Rectal smooth muscle tissue (tissue), 1 donor: ENCODE measurements at regions not wholly inside any gene's neighbourhood (a gene's known extent, or its start where the extent isn't known, plus 50 kb on each side); places are given as distances from the start of the nearest gene placed in this dataset.

Source experiments
- H3K27ac ChIP-seq: one replicate; pipeline ENCODE4 v1.7.0; 2013; ENCODE audit warnings: low read depth, low read length, inconsistent platforms
- H3K27me3 ChIP-seq: one replicate; pipeline ENCODE4 v1.7.0; 2013; ENCODE audit warnings: low read length; ENCODE audit not compliant: control insufficient read depth, insufficient read depth
- H3K36me3 ChIP-seq: one replicate; pipeline ENCODE4 v1.7.0; 2013; ENCODE audit warnings: low read length; ENCODE audit not compliant: control insufficient read depth, insufficient read depth
- H3K4me1 ChIP-seq: one replicate; pipeline ENCODE4 v1.7.0; 2013; ENCODE audit warnings: low read length; ENCODE audit not compliant: control insufficient read depth, insufficient read depth
- H3K4me3 ChIP-seq: one replicate; pipeline ENCODE4 v1.7.0; 2013; ENCODE audit warnings: low read length
- H3K9ac ChIP-seq: one replicate; pipeline ENCODE4 v1.7.0; 2013; ENCODE audit warnings: low read length

DNA sequence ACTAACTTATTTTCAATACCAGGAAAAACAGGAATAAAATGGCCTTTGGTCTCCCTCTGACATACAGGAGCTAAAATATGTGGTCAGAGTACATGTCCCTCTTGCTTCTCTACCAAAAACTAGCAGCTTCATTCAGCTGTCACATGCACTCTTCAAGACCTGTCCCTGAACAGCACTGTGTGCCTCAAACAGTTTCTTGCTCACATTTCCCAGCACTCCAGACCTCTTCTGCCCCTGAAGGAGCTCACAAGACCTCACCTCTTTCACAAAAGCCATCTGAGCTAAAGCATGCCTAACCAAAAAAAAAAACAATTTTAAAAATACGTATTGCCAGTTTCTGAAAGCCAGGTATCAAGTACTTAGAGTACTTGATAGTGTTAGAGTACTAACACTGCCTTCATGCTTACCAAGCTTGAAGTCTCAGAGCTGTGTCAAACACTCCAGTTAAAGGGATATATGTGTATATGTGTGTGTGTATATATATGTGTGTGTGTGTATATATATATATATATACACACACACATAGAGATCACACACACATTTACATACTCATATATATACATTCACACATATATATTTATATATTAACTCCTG, 148.3 kb upstream of the POU3F2 start:
- H3K36me3 ChIP-seq, result no peaks in the 10 kb centered on the region
- no peak overlapping the region for H3K4me3 ChIP-seq
- no peaks in the 10 kb centered on the region for H3K27me3 ChIP-seq
- no peaks in the 10 kb centered on the region for H3K4me1 ChIP-seq
- H3K27ac ChIP-seq, result no peak overlapping the region
- H3K9ac ChIP-seq, result no peak overlapping the region

DNA sequence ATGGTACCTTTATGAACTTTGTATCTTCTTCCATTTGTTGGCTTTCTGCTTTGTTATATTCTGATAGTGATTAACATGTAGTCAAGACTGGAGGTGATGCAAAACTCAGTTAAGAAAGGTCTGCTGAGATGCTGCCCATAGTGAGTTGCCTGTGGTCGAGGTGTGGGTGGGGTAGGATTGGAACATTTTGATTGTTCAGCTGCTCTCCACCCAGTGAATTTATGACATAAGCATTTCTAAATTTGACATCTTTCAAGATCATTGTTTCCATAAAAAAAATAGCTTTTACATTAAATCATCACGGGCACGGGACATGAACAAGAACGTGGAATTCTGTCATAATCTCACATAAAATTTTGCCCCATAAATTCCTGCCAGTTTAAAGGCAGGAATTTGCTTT, 146.6 kb upstream of the POU3F2 start:
- Histone ChIP-seq H3K4me3 (no peak overlapping the region), H3K9ac (no peak overlapping the region), H3K27ac (no peak overlapping the region), H3K36me3 (no peaks in the 10 kb centered on the region), H3K27me3 (no peaks in the 10 kb centered on the region), H3K4me1 (no peaks in the 10 kb centered on the region)

DNA sequence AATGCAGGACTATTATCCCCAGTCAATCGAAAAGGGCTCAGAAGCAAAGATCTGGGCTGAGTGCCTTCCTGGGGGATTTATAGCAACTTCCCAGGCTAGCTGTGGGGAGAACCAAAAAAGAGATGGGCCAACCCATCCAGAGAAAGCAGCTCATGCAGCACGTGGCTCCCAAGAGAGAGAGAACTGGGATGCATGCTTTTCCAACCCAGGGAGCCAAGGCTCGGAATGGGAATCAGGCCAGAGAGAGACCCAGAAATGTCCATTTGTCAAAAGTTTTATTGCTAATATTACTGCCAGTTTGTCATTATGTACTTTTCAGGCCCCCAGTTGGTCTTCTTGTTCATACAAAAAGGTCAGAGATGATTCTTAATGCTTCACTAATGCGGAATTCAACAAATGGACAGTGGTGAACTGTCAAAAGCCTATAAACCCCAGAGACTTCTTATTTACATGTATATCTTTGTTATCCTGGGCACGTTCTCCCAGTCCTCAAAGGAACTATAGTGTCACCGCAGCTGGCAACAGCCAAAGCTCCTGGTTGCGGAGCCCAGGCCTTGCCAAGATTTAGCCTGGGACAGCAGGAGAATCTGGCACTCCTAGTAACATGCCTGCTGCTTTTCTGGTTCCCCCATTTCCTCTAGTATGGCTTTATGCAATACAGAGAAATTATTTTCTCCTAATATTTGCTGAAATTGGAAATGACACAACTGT, 139.1 kb upstream of the POU3F2 start:
- Histone ChIP-seq H3K27ac (no peak overlapping the region), H3K36me3 (no peaks in the 10 kb centered on the region), H3K27me3 (no peaks in the 10 kb centered on the region), H3K4me3 (no peak overlapping the region), H3K9ac (no peak overlapping the region), H3K4me1 (no peaks in the 10 kb centered on the region)

DNA sequence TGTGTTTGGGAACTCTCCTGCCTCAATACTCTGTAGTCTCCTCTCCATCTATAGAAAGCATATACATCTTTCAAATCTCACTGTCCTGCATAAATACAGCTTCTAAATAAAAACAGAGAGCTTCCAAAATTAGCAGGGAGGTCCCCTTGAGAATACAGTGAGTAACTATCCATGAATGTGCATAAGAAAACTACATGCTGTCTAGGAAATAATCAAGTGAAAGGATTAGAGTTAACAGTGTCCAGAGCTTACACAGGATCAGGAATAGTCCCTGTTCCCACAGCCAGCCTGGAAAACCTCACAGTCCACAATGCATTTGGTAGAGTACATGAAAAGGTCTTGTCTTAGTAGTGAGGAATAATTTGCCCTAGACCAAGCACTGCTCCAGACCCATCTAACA, 123.0 kb upstream of the POU3F2 start:
- Histone ChIP-seq H3K36me3 (no peaks in the 10 kb centered on the region), H3K27me3 (no peaks in the 10 kb centered on the region), H3K27ac (no peak overlapping the region), H3K4me3 (no peak overlapping the region), H3K9ac (no peak overlapping the region), H3K4me1 (no peaks in the 10 kb centered on the region)

DNA sequence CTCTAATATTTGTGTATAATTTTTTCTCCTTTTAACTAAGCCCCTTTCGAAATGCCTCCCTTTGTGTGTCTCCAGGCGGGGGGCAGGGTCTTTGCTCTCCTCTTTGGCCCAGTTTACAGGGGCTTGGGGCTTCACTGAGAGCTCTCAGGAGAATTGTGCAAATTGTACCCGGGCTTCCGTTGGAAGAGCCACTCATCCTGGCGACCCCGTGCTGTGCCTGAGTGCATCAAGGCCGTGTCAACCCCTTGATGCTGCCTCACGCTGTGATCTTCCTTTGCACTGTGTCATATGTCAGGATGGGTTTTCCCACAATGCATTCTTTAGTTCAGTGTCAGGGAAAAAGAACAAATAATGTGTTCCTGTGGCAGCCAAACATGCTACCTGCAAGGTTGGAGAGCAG, 118.0 kb upstream of the POU3F2 start:
- Histone ChIP-seq H3K27me3 (no peaks in the 10 kb centered on the region), H3K36me3 (no peaks in the 10 kb centered on the region), H3K4me3 (no peak overlapping the region), H3K4me1 (no peaks in the 10 kb centered on the region), H3K27ac (no peak overlapping the region), H3K9ac (no peak overlapping the region)

DNA sequence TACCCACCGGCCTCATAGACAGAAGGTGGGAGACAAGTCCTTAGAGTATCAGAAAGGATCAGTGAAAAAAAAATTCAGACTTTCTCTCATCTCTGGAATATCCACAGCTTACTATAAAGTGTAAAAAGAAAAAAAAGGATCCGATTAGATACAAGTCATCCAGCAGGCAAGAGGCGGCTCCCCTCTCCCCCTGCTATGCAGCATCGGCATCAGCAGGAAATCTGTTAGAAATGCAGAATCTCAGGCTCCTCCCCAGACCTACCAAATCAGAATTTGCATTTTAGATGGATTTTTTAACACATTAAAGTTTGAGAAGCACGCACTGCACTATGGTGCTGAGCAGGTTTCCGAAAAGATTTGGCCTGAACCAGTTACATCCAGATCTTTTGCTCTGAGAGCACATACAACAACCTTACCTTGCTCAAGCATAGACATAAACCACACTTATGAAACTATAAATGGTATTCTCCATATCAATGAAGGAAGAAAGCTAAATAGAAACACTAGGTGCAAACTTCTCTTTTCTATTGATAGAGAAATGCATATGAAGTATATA, 117.0 kb upstream of the POU3F2 start:
- Histone ChIP-seq H3K4me1 (no peaks in the 10 kb centered on the region), H3K36me3 (no peaks in the 10 kb centered on the region), H3K27ac (no peak overlapping the region), H3K9ac (no peak overlapping the region), H3K4me3 (no peak overlapping the region), H3K27me3 (no peaks in the 10 kb centered on the region)

DNA sequence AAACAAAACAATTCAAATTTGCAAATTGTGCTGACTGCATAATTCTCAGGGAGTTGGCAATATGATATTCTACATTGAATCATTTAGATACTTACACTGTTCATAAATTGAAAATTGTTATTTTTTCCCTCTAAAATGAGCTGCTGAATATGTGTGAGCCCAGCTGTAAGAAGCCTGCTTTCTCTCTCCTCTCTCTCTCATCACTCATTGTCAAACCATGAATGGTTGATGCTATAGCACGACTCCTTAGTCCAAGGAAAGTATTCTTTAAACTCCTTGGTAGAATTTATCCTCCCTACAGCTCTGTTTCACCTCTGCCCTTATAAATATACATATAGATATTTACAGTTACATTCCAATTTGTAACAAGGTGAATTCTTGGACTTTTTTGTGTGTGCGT, 116.4 kb upstream of the POU3F2 start:
- no peak overlapping the region for H3K9ac ChIP-seq
- H3K4me3 ChIP-seq, result no peak overlapping the region
- no peaks in the 10 kb centered on the region for H3K36me3 ChIP-seq
- no peaks in the 10 kb centered on the region for H3K4me1 ChIP-seq
- H3K27me3 ChIP-seq, result no peaks in the 10 kb centered on the region
- H3K27ac ChIP-seq, result no peak overlapping the region

- Histone ChIP-seq H3K36me3 (no peaks in the 10 kb centered on the region), H3K27ac (no peak overlapping the region), H3K9ac (no peak overlapping the region), H3K27me3 (no peaks in the 10 kb centered on the region), H3K4me3 (no peak overlapping the region), H3K4me1 (no peaks in the 10 kb centered on the region)
These were observed 109.8 kb upstream of the POU3F2 start for GRCh38 chr6:98724537-98724936.

DNA sequence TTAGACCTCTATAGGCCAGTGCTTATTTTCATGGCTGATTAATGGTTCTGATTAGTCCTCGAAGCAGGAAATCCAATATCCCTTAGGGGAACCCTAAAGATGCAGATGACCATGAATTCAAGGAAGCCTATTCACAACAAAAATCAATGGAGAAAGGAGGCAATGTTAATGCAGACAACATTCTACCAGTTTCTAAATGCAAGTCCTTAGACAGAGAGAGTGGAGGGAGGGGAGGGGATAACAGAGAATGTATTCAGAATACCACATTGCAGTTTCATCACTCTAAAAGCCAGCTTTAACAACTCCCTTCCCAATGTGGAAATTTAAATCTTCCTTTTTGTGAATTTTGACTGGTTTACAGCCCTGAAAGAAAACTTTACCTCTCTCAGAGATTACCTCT, 87.1 kb upstream of the POU3F2 start:
- Histone ChIP-seq H3K9ac (no peak overlapping the region), H3K4me1 (no peaks in the 10 kb centered on the region), H3K4me3 (no peak overlapping the region), H3K27me3 (no peaks in the 10 kb centered on the region), H3K27ac (no peak overlapping the region), H3K36me3 (no peaks in the 10 kb centered on the region)

DNA sequence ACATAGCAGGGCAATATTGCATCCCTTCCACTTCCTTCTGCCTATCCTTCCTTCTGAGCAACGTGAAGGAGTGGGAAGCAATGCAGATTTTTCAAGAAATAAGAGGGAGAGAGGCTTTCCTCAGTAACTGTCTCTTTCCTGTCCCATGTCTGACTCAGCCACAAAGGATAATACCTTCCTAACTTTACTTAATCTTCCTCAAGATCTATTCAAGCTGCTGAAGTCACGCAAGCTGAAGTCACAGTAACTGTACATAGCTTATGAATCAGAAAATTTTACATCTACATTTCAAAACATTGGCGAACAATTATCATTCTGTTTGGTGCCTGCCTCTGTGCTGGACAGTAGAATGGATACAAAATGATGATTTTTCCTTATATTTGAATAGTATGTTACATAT, 86.4 kb upstream of the POU3F2 start:
- Histone ChIP-seq H3K36me3 (no peaks in the 10 kb centered on the region), H3K9ac (no peak overlapping the region), H3K27ac (no peak overlapping the region), H3K4me3 (no peak overlapping the region), H3K4me1 (no peaks in the 10 kb centered on the region), H3K27me3 (no peaks in the 10 kb centered on the region)

- no peak overlapping the region for H3K4me3 ChIP-seq
These were observed 74.9 kb upstream of the POU3F2 start for GRCh38 chr6:98759459-98759858.

GRCh38 chr6:98764373-98764911, 69.9 kb upstream of the POU3F2 start:
- Histone ChIP-seq H3K4me1 (no peaks in the 10 kb centered on the region), H3K4me3 (peak overlapping the region; percentile 5), H3K36me3 (no peaks in the 10 kb centered on the region), H3K27me3 (no peaks in the 10 kb centered on the region), H3K27ac (no peak overlapping the region), H3K9ac (no peak overlapping the region)

More at GRCh38 chr6:98759459-98759858, 74.9 kb upstream of the POU3F2 start:
- no peaks in the 10 kb centered on the region for H3K4me1 ChIP-seq
- no peaks in the 10 kb centered on the region for H3K27me3 ChIP-seq
- H3K27ac ChIP-seq, result no peak overlapping the region
- no peaks in the 10 kb centered on the region for H3K36me3 ChIP-seq
- H3K9ac ChIP-seq, result no peak overlapping the region

GRCh38 chr6:98769546-98769945, 64.8 kb upstream of the POU3F2 start:
- H3K4me3 ChIP-seq, result no peak overlapping the region
- no peaks in the 10 kb centered on the region for H3K4me1 ChIP-seq
- no peak overlapping the region for H3K27ac ChIP-seq

More at GRCh38 chr6:98769546-98769945, 64.8 kb upstream of the POU3F2 start:
- no peak overlapping the region for H3K9ac ChIP-seq
- no peaks in the 10 kb centered on the region for H3K27me3 ChIP-seq
- H3K36me3 ChIP-seq, result no peaks in the 10 kb centered on the region
